Prostate gland (tissue), 2 donors: ENCODE measurements at regions not wholly inside any gene's neighbourhood (a gene's known extent, or its start where the extent isn't known, plus 50 kb on each side); places are given as distances from the start of the nearest gene placed in this dataset.

Experiments used
- POLR2A ChIP-seq: fragments of 450-650 bp; IDR thresholded peaks from one replicate; pipeline ENCODE4 v1.6.1; 2016; ENCODE audit warnings: antibody characterized with exemption, mild to moderate bottlenecking
- POLR2AphosphoS5 ChIP-seq: sonication (generic); formaldehyde crosslinking; IDR thresholded peaks from one replicate; pipeline ENCODE4 v1.6.1; 2017; ENCODE audit warnings: antibody characterized with exemption
- TF ChIP-seq, protein P1 (sequence below), 4 experiments: fragments of 200-600 bp in 2 of 4; fragments of 450-650 bp in 2 of 4; sonication (generic) in 2 of 4; IDR thresholded peaks; 1 replicate in 3 of 4; 2 replicates in 1 of 4; pipeline ENCODE4 v1.5.1; 2016 to 2019; ENCODE audit warnings: antibody characterized with exemption in 4 of 4, mild to moderate bottlenecking in 2 of 4, moderate library complexity in 2 of 4

GRCh38 chr12:115324949-115325593, 641.1 kb upstream of the TBX3 start:
- no peak for TF ChIP-seq POLR2A
- TF ChIP-seq, protein P1, sequence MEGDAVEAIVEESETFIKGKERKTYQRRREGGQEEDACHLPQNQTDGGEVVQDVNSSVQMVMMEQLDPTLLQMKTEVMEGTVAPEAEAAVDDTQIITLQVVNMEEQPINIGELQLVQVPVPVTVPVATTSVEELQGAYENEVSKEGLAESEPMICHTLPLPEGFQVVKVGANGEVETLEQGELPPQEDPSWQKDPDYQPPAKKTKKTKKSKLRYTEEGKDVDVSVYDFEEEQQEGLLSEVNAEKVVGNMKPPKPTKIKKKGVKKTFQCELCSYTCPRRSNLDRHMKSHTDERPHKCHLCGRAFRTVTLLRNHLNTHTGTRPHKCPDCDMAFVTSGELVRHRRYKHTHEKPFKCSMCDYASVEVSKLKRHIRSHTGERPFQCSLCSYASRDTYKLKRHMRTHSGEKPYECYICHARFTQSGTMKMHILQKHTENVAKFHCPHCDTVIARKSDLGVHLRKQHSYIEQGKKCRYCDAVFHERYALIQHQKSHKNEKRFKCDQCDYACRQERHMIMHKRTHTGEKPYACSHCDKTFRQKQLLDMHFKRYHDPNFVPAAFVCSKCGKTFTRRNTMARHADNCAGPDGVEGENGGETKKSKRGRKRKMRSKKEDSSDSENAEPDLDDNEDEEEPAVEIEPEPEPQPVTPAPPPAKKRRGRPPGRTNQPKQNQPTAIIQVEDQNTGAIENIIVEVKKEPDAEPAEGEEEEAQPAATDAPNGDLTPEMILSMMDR (IDR thresholded peaks at IDR 0.05): no peak
- peak; percentile 76 for TF ChIP-seq POLR2AphosphoS5
